ENCODE measurements at regions not wholly inside any gene's neighbourhood (a gene's known extent, or its start where the extent isn't known, plus 50 kb on each side); places are given as distances from the start of the nearest gene placed in this dataset.

DNA sequence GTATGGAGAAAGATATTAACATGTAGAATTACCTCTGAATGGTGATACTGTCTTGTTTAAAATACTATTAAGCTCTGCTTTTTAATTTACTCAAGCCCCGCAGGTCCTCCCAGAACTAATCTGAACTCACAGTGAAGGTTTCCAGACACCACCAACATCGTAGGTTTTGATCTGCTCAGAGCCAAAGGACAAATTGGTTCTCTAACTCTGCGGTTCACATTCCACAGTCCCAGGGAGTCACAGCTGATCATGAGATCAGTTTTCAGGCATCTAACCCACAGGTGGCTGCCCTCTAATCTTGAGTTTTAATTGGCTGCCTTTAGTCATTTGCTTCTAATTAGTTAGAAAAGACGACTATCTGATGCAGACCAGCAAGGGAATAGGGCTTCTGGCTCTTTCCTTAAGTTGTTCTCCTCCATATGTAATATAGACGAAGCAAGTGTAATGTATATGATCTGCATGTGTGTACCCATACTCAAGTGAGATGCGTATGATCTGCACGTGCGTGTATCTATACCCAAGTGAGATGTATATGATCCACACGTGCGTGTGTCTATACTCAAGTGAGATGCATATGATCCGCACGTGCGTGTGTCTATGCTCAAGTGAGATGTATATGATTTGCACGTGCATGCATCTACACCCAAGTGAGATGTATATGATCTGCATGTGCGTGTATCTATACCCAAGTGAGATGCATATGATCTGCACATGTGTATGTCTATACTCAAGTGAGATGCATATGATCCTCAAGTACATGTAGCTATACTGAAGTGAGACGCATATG, 331.5 kb upstream of the NPVF start:
- TF ChIP-seq, protein P1, sequence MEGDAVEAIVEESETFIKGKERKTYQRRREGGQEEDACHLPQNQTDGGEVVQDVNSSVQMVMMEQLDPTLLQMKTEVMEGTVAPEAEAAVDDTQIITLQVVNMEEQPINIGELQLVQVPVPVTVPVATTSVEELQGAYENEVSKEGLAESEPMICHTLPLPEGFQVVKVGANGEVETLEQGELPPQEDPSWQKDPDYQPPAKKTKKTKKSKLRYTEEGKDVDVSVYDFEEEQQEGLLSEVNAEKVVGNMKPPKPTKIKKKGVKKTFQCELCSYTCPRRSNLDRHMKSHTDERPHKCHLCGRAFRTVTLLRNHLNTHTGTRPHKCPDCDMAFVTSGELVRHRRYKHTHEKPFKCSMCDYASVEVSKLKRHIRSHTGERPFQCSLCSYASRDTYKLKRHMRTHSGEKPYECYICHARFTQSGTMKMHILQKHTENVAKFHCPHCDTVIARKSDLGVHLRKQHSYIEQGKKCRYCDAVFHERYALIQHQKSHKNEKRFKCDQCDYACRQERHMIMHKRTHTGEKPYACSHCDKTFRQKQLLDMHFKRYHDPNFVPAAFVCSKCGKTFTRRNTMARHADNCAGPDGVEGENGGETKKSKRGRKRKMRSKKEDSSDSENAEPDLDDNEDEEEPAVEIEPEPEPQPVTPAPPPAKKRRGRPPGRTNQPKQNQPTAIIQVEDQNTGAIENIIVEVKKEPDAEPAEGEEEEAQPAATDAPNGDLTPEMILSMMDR (conservative IDR thresholded peaks at IDR 0.05), result no peak
- no peak for TF ChIP-seq EZH2 (IDR thresholded peaks at IDR 0.05; ENCODE audit: low read depth)
